ENCODE measurements at regions not wholly inside any gene's neighbourhood (a gene's known extent, or its start where the extent isn't known, plus 50 kb on each side); places are given as distances from the start of the nearest gene placed in this dataset.

DNA sequence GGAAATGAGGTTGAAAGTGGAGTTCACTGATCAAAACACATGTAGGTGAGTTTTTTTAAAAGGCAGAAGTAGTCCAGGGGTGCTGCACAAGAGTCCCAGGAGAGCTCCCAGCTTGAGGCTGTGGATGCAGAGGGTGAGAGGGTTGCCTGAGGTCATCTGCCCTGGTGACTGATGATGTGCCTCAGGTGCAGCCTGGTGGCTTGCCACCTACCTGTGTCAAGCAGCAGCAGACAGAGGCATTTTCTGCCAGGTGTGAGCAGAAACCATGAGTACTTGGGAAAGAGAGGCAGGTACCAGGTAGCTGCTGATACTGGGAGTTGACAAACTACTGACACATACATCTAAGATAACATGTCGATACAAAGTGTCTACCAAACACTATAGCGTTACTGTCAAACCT, 92.5 kb downstream of the SCP2D1 start:
- H3K36me3 ChIP-seq (ENCODE audit: control insufficient read depth in 2 of 2, extremely low read depth in 1 of 2, insufficient read depth in 1 of 2, low read length in 1 of 2): no peaks in the 10 kb centered on the region
- H3K27me3 Mint-ChIP-seq: peaks cover 5 to 9% of the 10 kb centered on the region in 2 donors
- H3K4me3 Mint-ChIP-seq: no peak overlapping the region
- ChIA-PET CTCF (no interaction called here), POLR2A (no interaction called here)
- H3K4me1 ChIP-seq (ENCODE audit: control insufficient read depth in 1 of 2, extremely low read depth in 1 of 2, insufficient read depth in 2 of 2, low read length in 2 of 2): no peaks in the 10 kb centered on the region
- H3K4me1 Mint-ChIP-seq: no peaks in the 10 kb centered on the region
- WGBS (ENCODE audit: insufficient coverage): no CpG with 5 or more reads among the region's 2 CpGs
- ATAC-seq (replicated peaks in 1 of 4) (no peak), DNase-seq (no peak)
- H3K9me3 ChIP-seq: no peaks in the 10 kb centered on the region
- H3K9me3 Mint-ChIP-seq: no peaks in the 10 kb centered on the region
- H3K27ac ChIP-seq (ENCODE audit: low read length): no peak overlapping the region
- peaks cover 0 to 4% of the 10 kb centered on the region in 2 experiments for H3K27me3 ChIP-seq (replicated peaks in 1 of 2; ENCODE audit: control insufficient read depth in 2 of 2, extremely low read depth in 1 of 2, insufficient read depth in 2 of 2, low read length in 1 of 2)
- H3K4me3 ChIP-seq (ENCODE audit: control insufficient read depth in 1 of 2, extremely low read depth in 1 of 2, low read length in 1 of 2): no peak overlapping the region
- H3K27ac Mint-ChIP-seq: no peak overlapping the region
- H3K36me3 Mint-ChIP-seq: no peaks in the 10 kb centered on the region

DNA sequence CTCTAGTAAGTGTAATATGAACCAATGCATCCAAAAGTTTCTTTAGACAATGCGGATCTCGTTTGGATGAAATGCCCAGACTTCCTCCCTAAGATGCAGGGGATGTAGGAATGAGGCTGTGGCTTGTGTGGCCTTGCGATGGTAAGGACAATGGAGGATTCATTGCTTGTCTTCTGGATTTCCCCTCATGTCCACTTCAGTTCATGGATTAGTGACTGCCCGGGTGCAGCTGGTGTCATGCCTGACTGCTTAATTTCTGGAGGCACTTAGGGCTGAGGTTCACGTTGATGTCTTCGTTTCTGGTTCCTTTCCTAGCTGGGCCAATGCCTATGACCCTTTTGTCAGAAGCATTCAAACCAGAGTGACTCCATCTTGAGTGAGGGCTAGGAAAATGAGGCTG, 93.8 kb downstream of the SCP2D1 start:
- no peak for DNase-seq
- Histone ChIP-seq H3K36me3 (ENCODE audit: control insufficient read depth in 2 of 2, extremely low read depth in 1 of 2, insufficient read depth in 1 of 2, low read length in 1 of 2) (no peaks in the 10 kb centered on the region), H3K27ac (ENCODE audit: low read length) (no peak overlapping the region), H3K9me3 (no peaks in the 10 kb centered on the region), H3K4me1 (ENCODE audit: control insufficient read depth in 1 of 2, extremely low read depth in 1 of 2, insufficient read depth in 2 of 2, low read length in 2 of 2) (no peaks in the 10 kb centered on the region), H3K27me3 (replicated peaks in 1 of 2; ENCODE audit: control insufficient read depth in 2 of 2, extremely low read depth in 1 of 2, insufficient read depth in 2 of 2, low read length in 1 of 2) (peaks cover 0 to 4% of the 10 kb centered on the region in 2 experiments), H3K4me3 (ENCODE audit: control insufficient read depth in 1 of 2, extremely low read depth in 1 of 2, low read length in 1 of 2) (no peak overlapping the region)
- Mint-ChIP-seq H3K27me3 (peaks cover 9 to 10% of the 10 kb centered on the region in 2 donors), H3K4me3 (no peak overlapping the region), H3K9me3 (no peaks in the 10 kb centered on the region), H3K27ac (no peak overlapping the region), H3K4me1 (no peaks in the 10 kb centered on the region), H3K36me3 (no peaks in the 10 kb centered on the region)
- no peak for ATAC-seq (replicated peaks in 1 of 4)
- ChIA-PET POLR2A (no interaction called here), CTCF (no interaction called here)
- 76% methylated on average over 3 of the region's 6 CpGs for WGBS (ENCODE audit: insufficient coverage)

DNA sequence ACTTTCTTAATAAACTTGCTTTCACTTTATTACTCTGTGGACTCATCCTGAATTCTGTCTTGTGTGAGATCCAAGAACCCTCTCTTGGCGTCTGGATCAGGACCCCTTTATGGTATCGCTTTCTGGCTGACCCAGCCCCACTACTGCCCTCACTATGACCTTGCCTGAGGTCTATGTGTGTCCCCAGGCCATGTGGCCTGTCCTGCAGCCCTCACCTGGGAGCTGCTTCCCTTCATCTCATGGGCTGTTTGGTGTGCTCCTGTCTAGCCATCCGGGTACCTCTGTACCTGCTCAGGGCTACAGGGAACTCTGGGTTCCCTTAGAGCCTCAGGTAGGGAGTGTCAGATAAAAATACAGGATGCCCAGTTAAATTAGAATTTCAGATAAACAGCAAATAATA, 94.5 kb downstream of the SCP2D1 start:
- no peaks in the 10 kb centered on the region for H3K9me3 Mint-ChIP-seq
- H3K27ac Mint-ChIP-seq: no peak overlapping the region
- ATAC-seq (replicated peaks in 1 of 4) (no peak), DNase-seq (no peak)
- Histone ChIP-seq H3K4me3 (ENCODE audit: control insufficient read depth in 1 of 2, extremely low read depth in 1 of 2, low read length in 1 of 2) (no peak overlapping the region), H3K27ac (ENCODE audit: low read length) (no peak overlapping the region), H3K4me1 (ENCODE audit: control insufficient read depth in 1 of 2, extremely low read depth in 1 of 2, insufficient read depth in 2 of 2, low read length in 2 of 2) (no peaks in the 10 kb centered on the region), H3K9me3 (no peaks in the 10 kb centered on the region), H3K36me3 (ENCODE audit: control insufficient read depth in 2 of 2, extremely low read depth in 1 of 2, insufficient read depth in 1 of 2, low read length in 1 of 2) (no peaks in the 10 kb centered on the region), H3K27me3 (replicated peaks in 1 of 2; ENCODE audit: control insufficient read depth in 2 of 2, extremely low read depth in 1 of 2, insufficient read depth in 2 of 2, low read length in 1 of 2) (peaks cover 0 to 4% of the 10 kb centered on the region in 2 experiments)
- ChIA-PET CTCF (no interaction called here), POLR2A (no interaction called here)
- H3K4me3 Mint-ChIP-seq: no peak overlapping the region
- H3K27me3 Mint-ChIP-seq: peaks cover 10 to 13% of the 10 kb centered on the region in 2 donors
- 39% methylated on average over 2 of the region's 3 CpGs for WGBS (ENCODE audit: insufficient coverage)
- H3K4me1 Mint-ChIP-seq: no peaks in the 10 kb centered on the region
- no peaks in the 10 kb centered on the region for H3K36me3 Mint-ChIP-seq

DNA sequence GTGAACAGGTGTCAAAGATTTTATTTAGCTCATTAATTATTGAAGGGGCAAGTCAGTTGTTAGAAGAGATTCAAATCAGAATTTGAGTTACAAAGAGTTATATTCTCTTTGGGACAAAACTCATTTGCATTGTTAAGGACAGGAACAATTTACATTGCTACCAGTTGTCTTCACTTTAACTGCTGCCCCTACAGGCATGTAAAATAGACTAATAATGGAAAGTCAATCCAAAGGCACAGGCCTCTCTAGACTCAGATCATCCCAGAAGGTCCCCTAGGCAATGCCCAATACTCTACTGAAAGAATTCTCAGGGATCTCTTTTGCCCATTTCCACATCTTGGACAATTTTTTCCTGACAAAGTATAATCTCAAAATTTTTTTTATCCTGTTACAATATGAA, 95.7 kb downstream of the SCP2D1 start:
- DNase-seq: no peak
- no peak overlapping the region for H3K27ac ChIP-seq (ENCODE audit: low read length)

DNA sequence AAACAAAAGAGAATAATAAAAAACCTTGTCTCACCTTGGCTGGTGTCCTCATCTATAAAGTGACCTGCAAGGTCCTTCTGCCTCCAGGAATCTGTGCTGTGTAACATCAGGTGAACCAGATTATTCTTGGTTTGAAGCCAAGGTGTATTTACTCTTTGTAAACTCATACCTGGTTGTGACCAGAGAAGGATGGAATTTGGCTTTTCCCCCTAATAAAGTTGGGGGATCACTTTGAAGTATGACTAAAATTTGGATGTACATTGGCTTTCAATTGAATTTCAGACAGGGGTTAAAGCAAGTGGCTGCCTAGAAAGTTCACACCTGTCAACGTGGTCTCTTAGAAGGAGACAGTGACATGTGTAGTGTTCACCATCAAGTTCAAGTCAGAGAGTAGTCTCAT, 100.1 kb downstream of the SCP2D1 start:
- peaks cover 0 to 6% (median 0%) of the 10 kb centered on the region in 3 donors for H3K9me3 Mint-ChIP-seq
- Histone ChIP-seq H3K36me3 (ENCODE audit: control insufficient read depth in 2 of 2, extremely low read depth in 1 of 2, insufficient read depth in 1 of 2, low read length in 1 of 2) (no peaks in the 10 kb centered on the region), H3K4me3 (ENCODE audit: control insufficient read depth in 1 of 2, extremely low read depth in 1 of 2, low read length in 1 of 2) (no peak overlapping the region), H3K4me1 (ENCODE audit: control insufficient read depth in 1 of 2, extremely low read depth in 1 of 2, insufficient read depth in 2 of 2, low read length in 2 of 2) (no peaks in the 10 kb centered on the region), H3K9me3 (no peaks in the 10 kb centered on the region), H3K27me3 (replicated peaks in 1 of 2; ENCODE audit: control insufficient read depth in 2 of 2, extremely low read depth in 1 of 2, insufficient read depth in 2 of 2, low read length in 1 of 2) (peaks cover 0 to 4% of the 10 kb centered on the region in 2 experiments), H3K27ac (ENCODE audit: low read length) (no peak overlapping the region)
- no peak overlapping the region for H3K27ac Mint-ChIP-seq
- WGBS (ENCODE audit: insufficient coverage): 60% methylated on average over 1 of the region's 1 CpG
- H3K36me3 Mint-ChIP-seq: no peaks in the 10 kb centered on the region
- CTCF ChIA-PET: no interaction called here
- DNase-seq (no peak), ATAC-seq (replicated peaks in 1 of 4) (no peak)
- H3K4me1 Mint-ChIP-seq: no peaks in the 10 kb centered on the region
- H3K27me3 Mint-ChIP-seq: peaks cover 8 to 13% of the 10 kb centered on the region in 2 donors
- H3K4me3 Mint-ChIP-seq: no peak overlapping the region
- POLR2A ChIA-PET: no interaction called here

More for the DNA sequence above, 95.7 kb downstream of the SCP2D1 start:
- Mint-ChIP-seq H3K4me1 (no peaks in the 10 kb centered on the region), H3K9me3 (no peaks in the 10 kb centered on the region), H3K36me3 (no peaks in the 10 kb centered on the region), H3K4me3 (no peak overlapping the region), H3K27ac (no peak overlapping the region), H3K27me3 (peaks cover 10 to 13% of the 10 kb centered on the region in 2 donors)
- CTCF ChIA-PET: no interaction called here
- no peak overlapping the region for H3K4me3 ChIP-seq (ENCODE audit: control insufficient read depth in 1 of 2, extremely low read depth in 1 of 2, low read length in 1 of 2)
- H3K9me3 ChIP-seq: no peaks in the 10 kb centered on the region
- H3K4me1 ChIP-seq (ENCODE audit: control insufficient read depth in 1 of 2, extremely low read depth in 1 of 2, insufficient read depth in 2 of 2, low read length in 2 of 2): no peaks in the 10 kb centered on the region
- POLR2A ChIA-PET: no interaction called here
- H3K27me3 ChIP-seq (replicated peaks in 1 of 2; ENCODE audit: control insufficient read depth in 2 of 2, extremely low read depth in 1 of 2, insufficient read depth in 2 of 2, low read length in 1 of 2): peaks cover 0 to under 1% of the 10 kb centered on the region in 2 experiments
- H3K36me3 ChIP-seq (ENCODE audit: control insufficient read depth in 2 of 2, extremely low read depth in 1 of 2, insufficient read depth in 1 of 2, low read length in 1 of 2): no peaks in the 10 kb centered on the region
- no peak for ATAC-seq (replicated peaks in 1 of 4)

DNA sequence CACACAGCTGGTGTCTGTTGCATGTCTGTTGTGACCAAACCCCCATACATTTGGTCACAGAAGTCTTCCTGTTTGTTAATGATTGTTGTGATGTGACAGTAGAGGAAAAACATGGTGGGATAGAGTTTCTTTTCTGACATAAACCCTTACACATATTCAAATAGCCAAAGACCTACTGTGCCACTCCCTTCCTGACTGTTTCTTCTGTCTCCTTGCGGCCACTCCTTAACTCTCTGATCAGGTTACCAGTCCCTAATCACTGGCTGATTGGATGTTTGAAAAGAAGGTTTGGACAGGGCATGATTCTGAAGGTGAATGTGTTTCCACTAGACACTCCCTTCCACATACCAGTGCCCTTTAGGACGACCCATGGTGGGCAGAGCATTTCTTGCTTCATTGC, 101.2 kb downstream of the SCP2D1 start:
- no peak overlapping the region for H3K27ac Mint-ChIP-seq
- H3K4me1 Mint-ChIP-seq: no peaks in the 10 kb centered on the region
- H3K36me3 Mint-ChIP-seq: no peaks in the 10 kb centered on the region
- Histone ChIP-seq H3K9me3 (no peaks in the 10 kb centered on the region), H3K27me3 (replicated peaks in 1 of 2; ENCODE audit: control insufficient read depth in 2 of 2, extremely low read depth in 1 of 2, insufficient read depth in 2 of 2, low read length in 1 of 2) (peaks cover 0 to 4% of the 10 kb centered on the region in 2 experiments), H3K36me3 (ENCODE audit: control insufficient read depth in 2 of 2, extremely low read depth in 1 of 2, insufficient read depth in 1 of 2, low read length in 1 of 2) (no peaks in the 10 kb centered on the region), H3K4me1 (ENCODE audit: control insufficient read depth in 1 of 2, extremely low read depth in 1 of 2, insufficient read depth in 2 of 2, low read length in 2 of 2) (no peaks in the 10 kb centered on the region), H3K27ac (ENCODE audit: low read length) (no peak overlapping the region), H3K4me3 (ENCODE audit: control insufficient read depth in 1 of 2, extremely low read depth in 1 of 2, low read length in 1 of 2) (no peak overlapping the region)
- no peak for ATAC-seq (replicated peaks in 1 of 4)
- H3K27me3 Mint-ChIP-seq: peaks cover 8 to 13% of the 10 kb centered on the region in 2 donors
- CTCF ChIA-PET: no interaction called here
- H3K9me3 Mint-ChIP-seq: peaks cover 0 to 6% (median 0%) of the 10 kb centered on the region in 3 donors
- POLR2A ChIA-PET: interaction anchor here (0.6 to 0.9 kb wide), 2 partner anchors 12 to 13 kb away, joined by 3 to 5 read pairs; no protein-coding TSS in a partner anchor
- H3K4me3 Mint-ChIP-seq: no peak overlapping the region
- no CpG with 5 or more reads among the region's 2 CpGs for WGBS (ENCODE audit: insufficient coverage)
- DNase-seq: no peak

All from T-cell (primary cell).